Lower leg skin (tissue), 4 donors: ENCODE measurements at regions not wholly inside any gene's neighbourhood (a gene's known extent, or its start where the extent isn't known, plus 50 kb on each side); places are given as distances from the start of the nearest gene placed in this dataset.

Experiments used
- DNase-seq, 2 donors: peaks; one replicate each; pipeline ENCODE4 v3.0.0-alpha.2; 2019; ENCODE audit warnings: low spot score in 2 of 2
- H3K4me3 ChIP-seq: fragments of 200-600 bp; sonication (generic); 2 replicates; pipeline ENCODE4 v1.5.1; 2017; ENCODE audit warnings: mild to moderate bottlenecking, low read depth; ENCODE audit not compliant: poor library complexity, severe bottlenecking
- CTCF ChIP-seq, 3 donors: fragments of 450-650 bp; IDR thresholded peaks; one replicate each; pipeline ENCODE4 v1.5.1; 2016; ENCODE audit warnings: antibody characterized with exemption in 3 of 3, mild to moderate bottlenecking in 3 of 3, moderate library complexity in 2 of 3
- POLR2A ChIP-seq, 2 donors: fragments of 450-650 bp; IDR thresholded peaks; one replicate each; pipeline ENCODE4 v1.6.1; 2016 to 2017; ENCODE audit warnings: antibody characterized with exemption in 2 of 2, mild to moderate bottlenecking in 1 of 2, moderate library complexity in 1 of 2
- WGBS, 2 donors: methylation state at CpG; one replicate each; pipeline ENCODE4 v1.1.5; 2018; 5-methylcytosine and 5-hydroxymethylcytosine counted together
- intact Hi-C: fragments of 100-400 bp; cut with DNase I; formaldehyde crosslinking; loops from one replicate; pipeline ENCODE4 v1.15.0; 2023; ENCODE audit warnings: low total_unique reads

- TF ChIP-seq CTCF (IDR thresholded peaks at IDR 0.05) (no peak), POLR2A (IDR thresholded peaks at IDR 0.05) (no peak)
- 67 to 78% methylated on average over 9 of the region's 9 CpGs for WGBS, 2 donors
- no peak overlapping the region for H3K4me3 ChIP-seq
- intact Hi-C loops, result no loop called here
- no peak for DNase-seq
Observed at GRCh38 chr15:23881291-23881690, 194.2 kb upstream of the NDN start.

DNA sequence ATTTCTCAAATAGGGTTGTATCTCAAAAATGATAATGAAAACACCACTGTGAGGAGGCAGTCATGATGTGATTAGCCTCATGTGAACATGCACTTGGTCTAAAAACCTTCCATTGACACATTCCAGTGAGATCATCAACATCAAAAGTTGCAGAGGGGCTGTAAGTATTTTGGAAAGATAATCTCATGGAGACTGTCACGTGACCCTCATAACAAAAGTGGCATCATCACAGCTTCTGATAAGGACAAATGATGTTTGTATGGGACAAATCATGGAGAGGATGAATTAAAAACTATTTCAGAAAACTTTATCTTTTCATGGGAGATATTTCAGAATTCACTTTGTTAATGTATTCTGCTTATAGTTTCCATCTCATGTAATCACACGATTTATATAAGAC, 203.1 kb upstream of the NDN start:
- intact Hi-C loops, result no loop called here
- no peak overlapping the region for H3K4me3 ChIP-seq
- no peak for DNase-seq
- WGBS, 2 donors, result 46 to 64% methylated on average over 2 of the region's 2 CpGs
- TF ChIP-seq POLR2A (IDR thresholded peaks at IDR 0.05) (no peak), CTCF (IDR thresholded peaks at IDR 0.05) (no peak)

- H3K4me3 ChIP-seq, result no peak overlapping the region
- 49 to 62% methylated on average over 6 of the region's 6 CpGs for WGBS, 2 donors
- DNase-seq, result no peak
- TF ChIP-seq CTCF (IDR thresholded peaks at IDR 0.05) (no peak), POLR2A (IDR thresholded peaks at IDR 0.05) (no peak)
- intact Hi-C loops, result no loop called here
Observed at GRCh38 chr15:23897091-23897490, 210.0 kb upstream of the NDN start.

DNA sequence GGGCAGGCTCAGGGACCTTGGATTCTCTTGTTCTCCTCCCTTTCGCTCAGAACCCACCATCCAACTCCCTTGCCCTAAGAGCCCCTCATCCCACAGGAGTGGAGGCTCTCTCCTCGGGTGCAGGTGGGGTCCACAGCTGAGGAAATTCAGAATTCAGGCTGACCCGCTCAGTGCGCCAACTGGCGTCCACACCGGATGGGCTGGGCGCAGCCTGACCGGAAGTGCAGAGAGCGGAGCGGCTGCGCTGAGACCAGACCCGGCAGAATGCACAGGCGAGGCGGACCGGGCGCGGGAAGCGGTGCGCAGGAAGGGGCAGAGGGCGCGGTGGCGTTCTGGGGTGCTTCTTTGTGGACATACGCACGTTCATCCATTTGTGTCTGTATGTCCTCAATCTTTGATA, 210.4 kb upstream of the NDN start:
- no peak for DNase-seq
- TF ChIP-seq POLR2A (IDR thresholded peaks at IDR 0.05) (no peak), CTCF (IDR thresholded peaks at IDR 0.05) (no peak)
- 53 to 57% methylated on average over 24 of the region's 24 CpGs for WGBS, 2 donors
- H3K4me3 ChIP-seq, result no peak overlapping the region
- intact Hi-C loops, result no loop called here

DNA sequence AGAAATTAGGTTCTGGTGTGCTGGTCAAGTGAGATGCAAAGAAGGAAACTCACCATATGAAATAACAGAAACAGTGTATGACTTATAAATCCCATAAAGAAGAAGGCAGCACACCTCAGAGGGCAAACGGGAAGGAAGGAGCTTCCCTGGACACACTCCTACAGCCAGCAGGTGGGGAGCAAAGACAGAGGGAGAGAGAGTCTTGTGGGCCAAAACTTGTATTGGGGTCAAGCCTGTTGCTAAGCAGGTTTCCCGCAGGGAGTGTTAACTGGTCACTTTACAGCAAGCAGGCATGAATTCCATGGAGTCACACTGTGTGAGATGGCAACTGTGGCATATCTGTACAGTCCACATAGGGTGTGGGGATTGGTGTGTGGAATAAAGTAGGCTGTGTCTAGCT, 222.9 kb upstream of the NDN start:
- no peak for DNase-seq
- 34 to 64% methylated on average over 2 of the region's 2 CpGs for WGBS, 2 donors
- intact Hi-C loops, result no loop called here
- no peak overlapping the region for H3K4me3 ChIP-seq
- TF ChIP-seq POLR2A (IDR thresholded peaks at IDR 0.05) (no peak), CTCF (IDR thresholded peaks at IDR 0.05) (no peak)

DNA sequence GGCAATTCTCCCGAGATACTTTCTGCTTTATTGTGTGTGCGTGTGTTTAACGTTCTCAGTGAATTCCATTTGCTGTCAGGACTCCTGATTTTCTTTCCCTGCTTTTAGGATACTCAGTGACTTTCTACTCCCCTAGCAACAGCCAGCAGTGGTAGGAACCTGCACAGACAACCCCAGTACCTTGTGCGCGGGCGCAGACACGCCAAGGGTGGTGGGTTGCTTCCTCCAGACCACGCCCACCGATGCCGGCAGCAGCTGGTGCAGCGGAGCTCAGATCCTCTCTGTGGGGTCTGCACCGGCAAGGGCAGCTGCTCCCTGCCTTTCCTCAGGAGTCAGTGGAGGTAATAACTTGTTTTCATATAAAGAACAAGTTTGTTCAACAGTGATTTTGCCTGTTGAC, 225.1 kb upstream of the NDN start:
- WGBS, 2 donors, result 41% methylated on average over 12 of the region's 12 CpGs
- no peak overlapping the region for H3K4me3 ChIP-seq
- TF ChIP-seq CTCF (IDR thresholded peaks at IDR 0.05) (no peak), POLR2A (IDR thresholded peaks at IDR 0.05) (no peak)
- no peak for DNase-seq
- intact Hi-C loops, result no loop called here
